Stimulated activated CD4-positive, alpha-beta T cell treated with anti-CD3 and anti-CD28 coated beads, Interleukin-1b, Interleukin-23, amount 100 ng/mL, for 48 hours (primary cell): ENCODE measurements at regions not wholly inside any gene's neighbourhood (a gene's known extent, or its start where the extent isn't known, plus 50 kb on each side); places are given as distances from the start of the nearest gene placed in this dataset.

Source experiments
- DNase-seq: peaks from one replicate; pipeline ENCODE4 v3.0.0-alpha.2; 2020

GRCh38 chr2:2862386-2862785, 515.2 kb downstream of the EIPR1 start:
- no peak for DNase-seq

GRCh38 chr2:2861666-2862240, 515.9 kb downstream of the EIPR1 start:
- no peak for DNase-seq

GRCh38 chr2:2860589-2861300, 516.9 kb downstream of the EIPR1 start:
- DNase-seq: no peak

- no peak for DNase-seq
Measured at GRCh38 chr2:2859732-2860131, 517.9 kb downstream of the EIPR1 start.

GRCh38 chr2:2859164-2859563, 518.5 kb downstream of the EIPR1 start:
- DNase-seq: no peak

GRCh38 chr2:2856723-2857415, 520.7 kb downstream of the EIPR1 start:
- no peak for DNase-seq

GRCh38 chr2:2855297-2855696, 522.3 kb downstream of the EIPR1 start:
- DNase-seq: no peak

GRCh38 chr2:2853346-2853745, 522.3 kb upstream of the MYT1L start:
- DNase-seq: no peak

GRCh38 chr2:2851806-2852777, 521.0 kb upstream of the MYT1L start:
- DNase-seq: no peak

- no peak for DNase-seq
Measured at GRCh38 chr2:2851316-2851715, 520.2 kb upstream of the MYT1L start.

- DNase-seq: no peak
Measured at GRCh38 chr2:2850859-2851258, 519.8 kb upstream of the MYT1L start.

GRCh38 chr2:2850218-2850755, 519.2 kb upstream of the MYT1L start:
- no peak for DNase-seq

- no peak for DNase-seq
Measured at GRCh38 chr2:2849464-2850217, 518.6 kb upstream of the MYT1L start.

- no peak for DNase-seq
Measured at GRCh38 chr2:2848621-2849333, 517.7 kb upstream of the MYT1L start.

- no peak for DNase-seq
Measured at GRCh38 chr2:2848198-2848597, 517.1 kb upstream of the MYT1L start.

- DNase-seq: no peak
Measured at GRCh38 chr2:2847209-2847676, 516.2 kb upstream of the MYT1L start.

- no peak for DNase-seq
Measured at GRCh38 chr2:2846332-2847208, 515.5 kb upstream of the MYT1L start.

- DNase-seq: no peak
Measured at GRCh38 chr2:2845806-2846315, 514.8 kb upstream of the MYT1L start.

GRCh38 chr2:2845267-2845666, 514.2 kb upstream of the MYT1L start:
- DNase-seq: no peak

GRCh38 chr2:2843969-2844548, 513.0 kb upstream of the MYT1L start:
- no peak for DNase-seq
